HEK293 (cell line): ENCODE measurements at regions not wholly inside any gene's neighbourhood (a gene's known extent, or its start where the extent isn't known, plus 50 kb on each side); places are given as distances from the start of the nearest gene placed in this dataset.

ENCODE experiments used
- CTCF ChIA-PET: fragments of 350-600 bp; formaldehyde crosslinking; extraction: SDS; loops from one replicate; lab custom pipeline; 2021; ENCODE audit warnings: antibody characterized with exemption; lab: Yijun Ruan, JAX
- POLR2A ChIA-PET: fragments of 300-600 bp; formaldehyde crosslinking; extraction: SDS; loops from one replicate; lab custom pipeline; 2020; ENCODE audit warnings: antibody characterized with exemption, inconsistent platforms; lab: Yijun Ruan, JAX
- H3K27ac ChIP-seq: fragments of 200-500 bp; sonication (Bioruptor generic); 2 replicates; pipeline ENCODE4 v1.5.1; 2014; ENCODE audit warnings: low read depth, low read length, control low read depth, inconsistent platforms; ENCODE audit errors: extremely low read depth
- H3K36me3 ChIP-seq, 2 experiments: fragments of 200-500 bp in 1 of 2; sonication (Bioruptor generic) in 1 of 2; 1 replicate in 1 of 2; 2 replicates in 1 of 2; pipeline ENCODE4 v1.5.1; 2014 to 2017; ENCODE audit warnings: inconsistent platforms in 2 of 2, low read length in 2 of 2; ENCODE audit not compliant: control insufficient read depth in 2 of 2, insufficient read depth in 1 of 2
- H3K4me1 ChIP-seq: fragments of 200-500 bp; sonication (Bioruptor generic); 2 replicates; pipeline ENCODE4 v1.5.1; 2014; ENCODE audit warnings: mild to moderate bottlenecking, low read length, inconsistent platforms; ENCODE audit not compliant: control insufficient read depth, insufficient read depth
- H3K4me3 ChIP-seq: 2 replicates; pipeline ENCODE4 v1.5.1; 2011; ENCODE audit warnings: low read depth, mild to moderate bottlenecking, control low read depth, low read length, moderate library complexity
- H3K9me3 ChIP-seq: fragments of 200-500 bp; sonication (Bioruptor generic); 2 replicates; pipeline ENCODE4 v1.5.1; 2014; ENCODE audit warnings: low read depth, low read length, inconsistent platforms; ENCODE audit not compliant: control insufficient read depth, insufficient read depth
- AEBP2 ChIP-seq: fragments of 450-650 bp; formaldehyde crosslinking; IDR thresholded peaks from 2 replicates; pipeline ENCODE4 v1.5.1; 2016; ENCODE audit warnings: missing biosample characterization, missing genetic modification characterization, borderline replicate concordance
- BCL11A ChIP-seq: fragments of 450-650 bp; formaldehyde crosslinking; IDR thresholded peaks from 2 replicates; pipeline ENCODE4 v1.5.1; 2016; ENCODE audit warnings: low read depth, missing biosample characterization, missing genetic modification characterization
- KLF9 ChIP-seq: fragments of 450-650 bp; formaldehyde crosslinking; IDR thresholded peaks from 2 replicates; pipeline ENCODE4 v1.5.1; 2016; ENCODE audit warnings: missing biosample characterization, missing genetic modification characterization, low read depth
- MZF1 ChIP-seq: fragments of 450-650 bp; formaldehyde crosslinking; IDR thresholded peaks from 2 replicates; pipeline ENCODE4 v1.5.1; 2017; ENCODE audit warnings: missing biosample characterization, missing genetic modification characterization, borderline replicate concordance
- RBAK ChIP-seq: fragments of 450-650 bp; formaldehyde crosslinking; IDR thresholded peaks from 2 replicates; pipeline ENCODE4 v1.5.1; 2016; ENCODE audit warnings: missing biosample characterization, missing genetic modification characterization
- ZBTB26 ChIP-seq: fragments of 450-650 bp; formaldehyde crosslinking; optimal IDR thresholded peaks from 2 replicates; pipeline ENCODE3; 2016; ENCODE audit warnings: missing biosample characterization, mild to moderate bottlenecking, missing genetic modification characterization
- ZBTB48 ChIP-seq: fragments of 450-650 bp; formaldehyde crosslinking; IDR thresholded peaks from 2 replicates; pipeline ENCODE4 v1.5.1; 2016; ENCODE audit warnings: missing biosample characterization, missing genetic modification characterization
- ZEB2 ChIP-seq: fragments of 450-650 bp; formaldehyde crosslinking; IDR thresholded peaks from 2 replicates; pipeline ENCODE4 v1.5.1; 2016; ENCODE audit warnings: missing biosample characterization, missing genetic modification characterization
- ZNF132 ChIP-seq: fragments of 450-650 bp; formaldehyde crosslinking; IDR thresholded peaks from 2 replicates; pipeline ENCODE4 v1.5.1; 2017; ENCODE audit warnings: missing biosample characterization, missing genetic modification characterization, borderline replicate concordance
- ZNF146 ChIP-seq: fragments of 450-650 bp; formaldehyde crosslinking; IDR thresholded peaks from 2 replicates; pipeline ENCODE4 v1.5.1; 2016; ENCODE audit warnings: missing biosample characterization, missing genetic modification characterization
- ZNF155 ChIP-seq: fragments of 450-650 bp; formaldehyde crosslinking; IDR thresholded peaks from 2 replicates; pipeline ENCODE4 v1.5.1; 2016; ENCODE audit warnings: missing biosample characterization, missing genetic modification characterization
- ZNF157 ChIP-seq: fragments of 450-650 bp; formaldehyde crosslinking; IDR thresholded peaks from 2 replicates; pipeline ENCODE4 v1.5.1; 2016; ENCODE audit warnings: missing biosample characterization, missing genetic modification characterization
- ZNF169 ChIP-seq: fragments of 450-650 bp; formaldehyde crosslinking; IDR thresholded peaks from 2 replicates; pipeline ENCODE4 v1.5.1; 2016; ENCODE audit warnings: missing biosample characterization, missing genetic modification characterization
- ZNF211 ChIP-seq: fragments of 450-650 bp; formaldehyde crosslinking; IDR thresholded peaks from 2 replicates; pipeline ENCODE4 v1.5.1; 2016; ENCODE audit warnings: low read depth, missing biosample characterization, missing genetic modification characterization
- ZNF26 ChIP-seq: fragments of 450-650 bp; formaldehyde crosslinking; IDR thresholded peaks from 2 replicates; pipeline ENCODE4 v1.5.1; 2016; ENCODE audit warnings: missing biosample characterization, missing genetic modification characterization
- ZNF324 ChIP-seq: fragments of 450-650 bp; formaldehyde crosslinking; IDR thresholded peaks from 2 replicates; pipeline ENCODE4 v1.5.1; 2016; ENCODE audit warnings: missing biosample characterization, missing genetic modification characterization
- ZNF354C ChIP-seq: fragments of 450-650 bp; formaldehyde crosslinking; IDR thresholded peaks from 2 replicates; pipeline ENCODE4 v1.5.1; 2016; ENCODE audit warnings: missing biosample characterization, missing genetic modification characterization, low read depth, borderline replicate concordance
- ZNF391 ChIP-seq: fragments of 450-650 bp; formaldehyde crosslinking; IDR thresholded peaks from 2 replicates; pipeline ENCODE4 v1.5.1; 2016; ENCODE audit warnings: low read depth, missing biosample characterization, missing genetic modification characterization, borderline replicate concordance
- ZNF488 ChIP-seq: fragments of 450-650 bp; formaldehyde crosslinking; IDR thresholded peaks from 2 replicates; pipeline ENCODE4 v1.5.1; 2016; ENCODE audit warnings: missing biosample characterization, missing genetic modification characterization
- ZNF501 ChIP-seq: fragments of 450-650 bp; formaldehyde crosslinking; IDR thresholded peaks from 2 replicates; pipeline ENCODE4 v1.5.1; 2016; ENCODE audit warnings: missing biosample characterization, missing genetic modification characterization
- ZNF654 ChIP-seq: fragments of 450-650 bp; formaldehyde crosslinking; IDR thresholded peaks from 2 replicates; pipeline ENCODE4 v1.5.1; 2016; ENCODE audit warnings: low read depth, missing biosample characterization, missing genetic modification characterization
- ZNF670 ChIP-seq: fragments of 450-650 bp; formaldehyde crosslinking; IDR thresholded peaks from 2 replicates; pipeline ENCODE4 v1.5.1; 2016; ENCODE audit warnings: missing biosample characterization, missing genetic modification characterization, low read depth
- ZNF701 ChIP-seq: fragments of 450-650 bp; formaldehyde crosslinking; IDR thresholded peaks from 2 replicates; pipeline ENCODE4 v1.5.1; 2016; ENCODE audit warnings: missing biosample characterization, missing genetic modification characterization
- ZNF707 ChIP-seq: fragments of 450-650 bp; formaldehyde crosslinking; IDR thresholded peaks from 2 replicates; pipeline ENCODE4 v1.5.1; 2016; ENCODE audit warnings: missing biosample characterization, missing genetic modification characterization
- ZNF792 ChIP-seq: fragments of 450-650 bp; formaldehyde crosslinking; IDR thresholded peaks from 2 replicates; pipeline ENCODE4 v1.5.1; 2016; ENCODE audit warnings: missing biosample characterization, missing genetic modification characterization
- ZSCAN30 ChIP-seq: fragments of 450-650 bp; IDR thresholded peaks from 2 replicates; pipeline ENCODE4 v1.5.1; 2018; ENCODE audit warnings: missing biosample characterization, mild to moderate bottlenecking, missing genetic modification characterization, moderate library complexity
- ZSCAN4 ChIP-seq: fragments of 450-650 bp; formaldehyde crosslinking; IDR thresholded peaks from 2 replicates; pipeline ENCODE4 v1.5.1; 2017; ENCODE audit warnings: missing biosample characterization, missing genetic modification characterization

GRCh38 chr4:63901304-63901703, 507.9 kb downstream of the TECRL start:
- ChIA-PET POLR2A (no interaction called here), CTCF (no interaction called here)
- Histone ChIP-seq H3K36me3 (no peaks in the 10 kb centered on the region), H3K4me3 (no peak overlapping the region), H3K9me3 (no peaks in the 10 kb centered on the region), H3K27ac (no peak overlapping the region), H3K4me1 (no peaks in the 10 kb centered on the region)
- TF ChIP-seq ZNF211 = no peak
- no peak for TF ChIP-seq ZBTB26 (tag by site-specific recombination)
- TF ChIP-seq ZSCAN30 = no peak
- TF ChIP-seq ZEB2 (tag by site-specific recombination) = no peak
- no peak for TF ChIP-seq MZF1 (tag by site-specific recombination)
- TF ChIP-seq KLF9 (tag by site-specific recombination) = no peak
- TF ChIP-seq ZNF157 (tag by site-specific recombination) = no peak
- no peak for TF ChIP-seq AEBP2 (tag by site-specific recombination)
- TF ChIP-seq ZNF391 (tag by site-specific recombination) = no peak
- TF ChIP-seq, all 188 proteins: peak for 0

- no peak overlapping the region for H3K27ac ChIP-seq
- no peaks in the 10 kb centered on the region for H3K9me3 ChIP-seq
- H3K4me3 ChIP-seq = no peak overlapping the region
- TF ChIP-seq KLF9 (tag by site-specific recombination) = no peak
- TF ChIP-seq ZNF324 = no peak
- no peak for TF ChIP-seq ZNF155
- no peak for TF ChIP-seq RBAK (tag by site-specific recombination)
- no peak for TF ChIP-seq ZNF26
- TF ChIP-seq ZNF501 = no peak
- no peak for TF ChIP-seq ZNF354C
- no peak for TF ChIP-seq ZNF169 (tag by site-specific recombination)
- TF ChIP-seq ZNF488 (tag by site-specific recombination) = no peak
- ChIA-PET CTCF (no interaction called here), POLR2A (no interaction called here)
- no peaks in the 10 kb centered on the region for H3K36me3 ChIP-seq
- H3K4me1 ChIP-seq = no peaks in the 10 kb centered on the region
Measured at GRCh38 chr4:63898961-63899360, 510.3 kb downstream of the TECRL start.

GRCh38 chr4:63894161-63894560, 515.1 kb downstream of the TECRL start:
- ChIA-PET CTCF (no interaction called here), POLR2A (no interaction called here)
- Histone ChIP-seq H3K4me1 (no peaks in the 10 kb centered on the region), H3K36me3 (no peaks in the 10 kb centered on the region), H3K9me3 (no peaks in the 10 kb centered on the region), H3K4me3 (no peak overlapping the region), H3K27ac (no peak overlapping the region)
- TF ChIP-seq ZBTB26 (tag by site-specific recombination) = no peak
- no peak for TF ChIP-seq ZNF701 (tag by site-specific recombination)
- no peak for TF ChIP-seq ZNF654 (tag by site-specific recombination)
- no peak for TF ChIP-seq ZBTB48 (tag by site-specific recombination)
- no peak for TF ChIP-seq ZSCAN4 (tag by site-specific recombination)
- no peak for TF ChIP-seq ZNF132 (tag by site-specific recombination)
- TF ChIP-seq ZNF146 (tag by site-specific recombination) = no peak
- TF ChIP-seq ZNF707 (tag by site-specific recombination) = no peak
- no peak for TF ChIP-seq BCL11A (tag by site-specific recombination)
- no peak for TF ChIP-seq ZNF670 (tag by site-specific recombination)
- no peak for TF ChIP-seq ZNF792 (tag by site-specific recombination)
